Fibroblast of pulmonary artery (primary cell): ENCODE measurements at regions not wholly inside any gene's neighbourhood (a gene's known extent, or its start where the extent isn't known, plus 50 kb on each side); places are given as distances from the start of the nearest gene placed in this dataset.

Experiments
- DNase-seq: peaks from one replicate; pipeline ENCODE4 v3.0.0-alpha.2; 2010; ENCODE audit warnings: low read depth
- H3K4me3 ChIP-seq: replicated peaks from 2 replicates; pipeline ENCODE4 v1.5.1; 2011; ENCODE audit warnings: low read depth, mild to moderate bottlenecking, control low read depth, low read length, moderate library complexity
- TF ChIP-seq, protein P1 (sequence below): IDR thresholded peaks from 2 replicates; pipeline ENCODE4 v1.5.1; 2011; ENCODE audit warnings: mild to moderate bottlenecking, control low read depth, low read length, inconsistent platforms; ENCODE audit errors: missing control alignments

DNA sequence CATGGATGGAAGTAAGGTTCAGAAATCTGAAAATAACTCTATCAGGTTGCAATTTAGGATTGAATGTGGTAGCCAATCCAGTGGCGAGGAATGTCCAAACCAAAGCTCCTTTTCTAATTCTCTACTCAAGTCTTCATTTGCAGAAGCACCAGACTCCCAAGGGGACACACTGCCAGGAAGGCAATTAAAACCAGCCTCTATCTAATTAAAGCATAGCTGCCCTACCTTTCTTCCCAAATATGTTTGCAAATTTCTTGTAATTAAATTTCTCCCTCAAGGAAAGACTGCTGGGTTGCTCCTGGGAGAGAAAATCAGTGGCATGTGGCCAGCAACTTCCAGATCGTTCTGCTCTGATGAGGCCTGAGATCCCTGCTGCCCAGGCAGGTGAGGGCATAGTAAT lies 153.4 kb upstream of the MCTP2 start:
- DNase-seq: no peak
- no peak overlapping the region for H3K4me3 ChIP-seq
- TF ChIP-seq, protein P1, sequence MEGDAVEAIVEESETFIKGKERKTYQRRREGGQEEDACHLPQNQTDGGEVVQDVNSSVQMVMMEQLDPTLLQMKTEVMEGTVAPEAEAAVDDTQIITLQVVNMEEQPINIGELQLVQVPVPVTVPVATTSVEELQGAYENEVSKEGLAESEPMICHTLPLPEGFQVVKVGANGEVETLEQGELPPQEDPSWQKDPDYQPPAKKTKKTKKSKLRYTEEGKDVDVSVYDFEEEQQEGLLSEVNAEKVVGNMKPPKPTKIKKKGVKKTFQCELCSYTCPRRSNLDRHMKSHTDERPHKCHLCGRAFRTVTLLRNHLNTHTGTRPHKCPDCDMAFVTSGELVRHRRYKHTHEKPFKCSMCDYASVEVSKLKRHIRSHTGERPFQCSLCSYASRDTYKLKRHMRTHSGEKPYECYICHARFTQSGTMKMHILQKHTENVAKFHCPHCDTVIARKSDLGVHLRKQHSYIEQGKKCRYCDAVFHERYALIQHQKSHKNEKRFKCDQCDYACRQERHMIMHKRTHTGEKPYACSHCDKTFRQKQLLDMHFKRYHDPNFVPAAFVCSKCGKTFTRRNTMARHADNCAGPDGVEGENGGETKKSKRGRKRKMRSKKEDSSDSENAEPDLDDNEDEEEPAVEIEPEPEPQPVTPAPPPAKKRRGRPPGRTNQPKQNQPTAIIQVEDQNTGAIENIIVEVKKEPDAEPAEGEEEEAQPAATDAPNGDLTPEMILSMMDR: no peak

DNA sequence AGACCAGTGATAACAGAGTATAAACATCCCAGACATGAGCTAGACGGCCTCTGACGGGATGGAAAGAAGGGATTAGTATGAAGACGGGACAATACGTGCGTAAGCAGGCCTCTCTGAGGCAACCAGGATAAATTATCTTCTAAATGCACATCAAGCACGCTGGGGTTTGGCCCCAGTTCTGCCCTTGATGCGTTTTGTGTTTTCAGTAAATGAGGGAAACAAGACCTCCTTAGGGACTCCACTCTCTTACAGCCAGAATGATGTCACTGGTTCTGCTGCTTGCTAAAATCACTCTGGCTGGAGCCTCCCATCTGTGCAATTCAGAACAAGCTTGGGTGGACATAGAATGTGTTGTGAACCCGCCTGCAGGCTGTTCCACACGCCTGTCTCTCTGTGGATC lies 156.0 kb upstream of the MCTP2 start:
- no peak overlapping the region for H3K4me3 ChIP-seq
- TF ChIP-seq, protein P1: no peak
- DNase-seq: peak; percentile 19

DNA sequence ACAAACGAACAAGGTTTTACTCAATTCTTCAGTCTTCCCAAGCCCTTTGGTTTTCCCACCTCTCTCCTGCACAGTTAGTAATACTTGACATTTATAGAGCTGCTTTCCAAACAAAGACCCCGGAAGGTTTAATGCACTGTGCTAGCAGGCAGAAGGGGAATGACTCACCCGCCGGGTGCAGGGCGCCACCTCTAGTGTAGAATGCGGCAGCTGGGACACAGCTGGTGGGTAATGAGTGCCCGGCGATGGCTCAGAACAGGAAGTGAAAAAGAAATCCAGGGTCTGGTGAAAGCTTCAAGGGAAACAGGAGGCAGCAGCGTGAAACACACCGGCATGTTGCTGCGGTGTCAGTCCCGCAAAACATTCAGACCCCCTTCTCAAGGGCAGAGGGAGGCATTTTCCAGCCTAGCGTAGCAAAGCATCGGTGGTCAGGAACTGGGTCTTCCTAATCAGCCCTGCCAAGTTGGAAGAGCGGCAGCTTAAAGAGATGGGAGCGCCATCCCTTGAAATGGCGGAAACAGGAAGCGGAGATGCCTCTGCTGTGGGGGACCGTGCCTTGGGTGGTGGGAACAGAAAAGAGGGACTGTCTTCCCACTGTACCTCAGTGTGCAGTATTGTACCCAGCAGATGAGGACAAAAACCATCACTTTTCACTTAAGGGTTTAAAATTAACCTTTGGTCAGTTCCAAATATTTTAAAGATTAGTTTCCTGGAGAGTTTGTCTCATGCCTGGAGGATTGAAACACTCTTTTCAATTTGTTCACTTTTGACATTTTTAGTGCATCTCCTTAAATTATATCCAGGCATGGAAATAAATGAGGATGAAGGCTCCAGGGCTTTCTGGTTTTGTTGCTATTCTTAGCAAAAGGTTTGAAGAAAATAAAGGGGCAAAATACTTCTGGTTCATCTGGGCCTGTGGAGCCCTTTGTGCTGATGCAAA lies 160.7 kb upstream of the MCTP2 start:
- no peak for DNase-seq
- TF ChIP-seq, protein P1: no peak
- no peak overlapping the region for H3K4me3 ChIP-seq

DNA sequence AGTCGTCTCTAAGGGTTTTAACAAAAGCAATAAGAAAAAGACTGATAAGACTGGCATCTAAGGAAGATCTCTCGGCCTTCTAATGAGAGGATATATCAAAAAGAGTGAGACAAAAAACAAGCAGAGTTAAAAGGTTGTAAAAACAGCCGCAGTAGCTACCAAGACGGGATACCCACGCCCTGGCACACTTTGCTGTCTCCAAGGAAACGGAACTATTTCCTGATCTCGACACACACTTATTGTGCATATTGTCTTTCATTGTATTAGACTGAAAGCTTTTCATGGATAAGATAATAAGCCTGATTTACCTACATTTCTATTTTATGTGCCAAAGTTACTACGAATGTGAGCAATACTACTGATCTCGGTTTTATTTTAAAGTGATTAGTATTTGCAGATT lies 161.5 kb upstream of the MCTP2 start:
- TF ChIP-seq, protein P1: no peak
- no peak overlapping the region for H3K4me3 ChIP-seq
- no peak for DNase-seq

DNA sequence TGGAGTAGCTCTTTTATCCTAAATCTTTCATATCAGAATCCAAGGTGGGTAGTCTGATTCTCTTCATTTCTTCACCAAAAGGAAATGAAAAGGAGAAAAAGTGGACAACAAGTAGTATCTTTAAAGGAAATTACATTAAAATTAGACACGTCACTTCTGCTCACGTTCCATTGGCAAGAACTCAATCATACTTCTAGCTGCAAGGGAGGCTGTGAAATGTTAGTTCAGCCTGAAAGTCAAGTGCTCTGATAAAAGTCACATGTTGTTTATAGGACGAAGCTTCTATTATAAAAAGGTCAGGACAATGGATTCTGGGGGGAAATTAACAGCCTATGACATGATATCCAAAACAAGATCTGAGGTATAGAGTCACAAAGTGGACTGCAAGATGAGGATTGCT lies 164.6 kb upstream of the MCTP2 start:
- TF ChIP-seq, protein P1: no peak
- no peak for DNase-seq
- no peak overlapping the region for H3K4me3 ChIP-seq

DNA sequence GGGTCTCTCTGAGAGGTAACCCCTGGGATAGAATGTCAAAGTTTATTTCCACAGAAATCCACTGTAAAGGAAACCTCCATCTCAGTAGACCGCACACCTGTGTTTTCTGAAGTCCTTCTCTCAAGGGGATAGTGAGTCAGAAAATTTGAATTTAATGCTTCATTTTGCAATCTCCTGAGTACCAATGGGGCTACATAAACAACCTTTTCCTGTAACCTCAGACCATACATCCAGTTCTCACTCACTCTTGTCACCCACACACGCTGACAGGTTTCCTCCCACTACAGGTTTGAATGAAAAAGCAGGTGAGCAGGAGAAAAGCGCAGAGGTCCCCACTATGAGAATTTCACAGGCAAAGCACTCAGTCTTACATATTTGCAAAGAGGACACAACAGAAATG lies 165.3 kb upstream of the MCTP2 start:
- no peak overlapping the region for H3K4me3 ChIP-seq
- TF ChIP-seq, protein P1: no peak
- no peak for DNase-seq

DNA sequence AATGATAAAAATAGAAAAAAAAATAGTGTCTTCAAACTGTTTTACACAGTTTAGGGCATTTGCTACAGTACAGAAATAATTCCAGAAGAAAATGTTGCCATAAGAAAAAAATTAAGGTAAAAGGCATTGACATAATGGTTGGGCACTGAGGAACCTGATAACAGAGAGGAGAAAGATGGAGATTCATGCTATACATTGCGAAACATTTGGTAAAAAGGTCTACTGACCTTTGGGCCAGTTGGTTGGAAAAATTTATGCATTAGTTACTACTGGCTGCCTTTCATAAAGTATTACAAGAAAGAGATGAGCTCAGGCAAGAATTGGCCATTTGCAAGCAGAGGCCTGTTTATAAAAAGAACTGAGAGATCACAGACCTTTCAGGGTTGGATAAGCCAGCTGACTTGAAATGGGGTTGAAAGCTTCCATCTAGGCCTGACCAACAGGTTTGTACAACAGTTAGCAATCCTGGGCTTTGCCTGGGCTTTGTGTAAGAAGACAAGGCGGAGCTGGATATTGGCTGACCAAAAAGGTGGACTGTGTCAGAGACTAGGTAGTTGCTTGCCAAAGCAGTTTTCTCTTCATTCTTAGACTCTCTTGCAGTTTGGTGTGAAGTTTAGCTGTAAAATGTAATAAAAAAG lies 166.6 kb upstream of the MCTP2 start:
- no peak overlapping the region for H3K4me3 ChIP-seq
- DNase-seq: no peak
- TF ChIP-seq, protein P1: no peak
